ENCODE measurements at regions not wholly inside any gene's neighbourhood (a gene's known extent, or its start where the extent isn't known, plus 50 kb on each side); places are given as distances from the start of the nearest gene placed in this dataset.

- H3K9me3 Mint-ChIP-seq, result peaks cover 3% of the 10 kb centered on the region
- no peak for TF ChIP-seq CTCF (IDR thresholded peaks at IDR 0.05)
- intact Hi-C loops (cut with DNase I, micrococcal nuclease), result no loop called here
- no peaks in the 10 kb centered on the region for H3K27me3 Mint-ChIP-seq
- no peaks in the 10 kb centered on the region for H3K4me1 Mint-ChIP-seq (ENCODE audit: low read depth)
- Histone ChIP-seq H3K4me3 (ENCODE audit: low read length) (no peak overlapping the region), H3K27me3 (ENCODE audit: control insufficient read depth in 1 of 2, insufficient read depth in 2 of 2, low read length in 2 of 2) (no peaks in the 10 kb centered on the region), H3K4me1 (ENCODE audit: insufficient read depth, low read length) (no peaks in the 10 kb centered on the region), H3K9me3 (ENCODE audit: control insufficient read depth in 1 of 2, insufficient read depth in 1 of 2, low read length in 2 of 2) (no peaks in the 10 kb centered on the region), H3K27ac (ENCODE audit: low read depth in 1 of 2, low read length in 2 of 2) (no peak overlapping the region), H3K36me3 (ENCODE audit: insufficient read depth, low read length) (no peaks in the 10 kb centered on the region)
- CTCF ChIA-PET, result interaction anchor here (0.6 kb wide), 1 partner anchor 286 kb away, joined by 3 read pairs; no protein-coding TSS in a partner anchor
- H3K36me3 Mint-ChIP-seq (ENCODE audit: low read depth), result no peaks in the 10 kb centered on the region
- POLR2A ChIA-PET, result no interaction called here
- DNase-seq (no peak), ATAC-seq (ENCODE audit: poor library complexity) (no peak)
- H3K27ac Mint-ChIP-seq, result no peak overlapping the region
- no peak overlapping the region for H3K4me3 Mint-ChIP-seq
These were observed 1007.7 kb upstream of the ATXN7L3B start for GRCh38 chr12:73529954-73530353.

- CTCF ChIA-PET, result no interaction called here
- Mint-ChIP-seq H3K27ac (no peak overlapping the region), H3K27me3 (no peaks in the 10 kb centered on the region), H3K36me3 (ENCODE audit: low read depth) (no peaks in the 10 kb centered on the region), H3K4me3 (no peak overlapping the region), H3K4me1 (ENCODE audit: low read depth) (no peaks in the 10 kb centered on the region), H3K9me3 (peaks cover 3% of the 10 kb centered on the region)
- Histone ChIP-seq H3K4me1 (ENCODE audit: insufficient read depth, low read length) (no peaks in the 10 kb centered on the region), H3K4me3 (ENCODE audit: low read length) (no peak overlapping the region), H3K36me3 (ENCODE audit: insufficient read depth, low read length) (no peaks in the 10 kb centered on the region), H3K27ac (ENCODE audit: low read depth in 1 of 2, low read length in 2 of 2) (no peak overlapping the region), H3K27me3 (ENCODE audit: control insufficient read depth in 1 of 2, insufficient read depth in 2 of 2, low read length in 2 of 2) (no peaks in the 10 kb centered on the region), H3K9me3 (ENCODE audit: control insufficient read depth in 1 of 2, insufficient read depth in 1 of 2, low read length in 2 of 2) (no peaks in the 10 kb centered on the region)
- intact Hi-C loops (cut with DNase I, micrococcal nuclease), result no loop called here
- DNase-seq, result no peak
- no peak for ATAC-seq (ENCODE audit: poor library complexity)
- no peak for TF ChIP-seq CTCF (IDR thresholded peaks at IDR 0.05)
- POLR2A ChIA-PET, result no interaction called here
These were observed 1005.9 kb upstream of the ATXN7L3B start for GRCh38 chr12:73531752-73532151.

- no peak overlapping the region for H3K27ac ChIP-seq (ENCODE audit: low read depth in 1 of 2, low read length in 2 of 2)
- ATAC-seq (ENCODE audit: poor library complexity) (no peak), DNase-seq (no peak)
- H3K36me3 Mint-ChIP-seq (ENCODE audit: low read depth), result no peaks in the 10 kb centered on the region
- ChIA-PET CTCF (no interaction called here), POLR2A (no interaction called here)
- intact Hi-C loops (cut with DNase I, micrococcal nuclease), result no loop called here
- no peaks in the 10 kb centered on the region for H3K4me1 ChIP-seq (ENCODE audit: insufficient read depth, low read length)
- H3K9me3 Mint-ChIP-seq, result peaks cover 14% of the 10 kb centered on the region
- no peaks in the 10 kb centered on the region for H3K4me1 Mint-ChIP-seq (ENCODE audit: low read depth)
- no peaks in the 10 kb centered on the region for H3K27me3 ChIP-seq (ENCODE audit: control insufficient read depth in 1 of 2, insufficient read depth in 2 of 2, low read length in 2 of 2)
- no peak overlapping the region for H3K27ac Mint-ChIP-seq
- no peak overlapping the region for H3K4me3 Mint-ChIP-seq
- no peaks in the 10 kb centered on the region for H3K9me3 ChIP-seq (ENCODE audit: control insufficient read depth in 1 of 2, insufficient read depth in 1 of 2, low read length in 2 of 2)
- no peak for TF ChIP-seq CTCF (IDR thresholded peaks at IDR 0.05)
- no peaks in the 10 kb centered on the region for H3K36me3 ChIP-seq (ENCODE audit: insufficient read depth, low read length)
- no peak overlapping the region for H3K4me3 ChIP-seq (ENCODE audit: low read length)
- H3K27me3 Mint-ChIP-seq, result no peaks in the 10 kb centered on the region
These were observed 990.2 kb upstream of the ATXN7L3B start for GRCh38 chr12:73547421-73547820.
